ENCODE measurements at regions not wholly inside any gene's neighbourhood (a gene's known extent, or its start where the extent isn't known, plus 50 kb on each side); places are given as distances from the start of the nearest gene placed in this dataset.
A peak's percentile ranks its signal among the peaks of the same experiment; 100 is the strongest.

GRCh38 chr2:104340162-104340561 lies 513.8 kb upstream of the POU3F3 start:
- Mint-ChIP-seq H3K4me1 (ENCODE audit: low read depth) (no peaks in the 10 kb centered on the region), H3K27me3 (ENCODE audit: insufficient read depth) (no peaks in the 10 kb centered on the region), H3K9me3 (peaks cover 12% of the 10 kb centered on the region), H3K27ac (no peak overlapping the region), H3K36me3 (ENCODE audit: low read depth) (no peaks in the 10 kb centered on the region), H3K4me3 (no peak overlapping the region)
- no peak for DNase-seq (ENCODE audit: low spot score)
- intact Hi-C loops (cut with micrococcal nuclease), result no loop called here

DNA sequence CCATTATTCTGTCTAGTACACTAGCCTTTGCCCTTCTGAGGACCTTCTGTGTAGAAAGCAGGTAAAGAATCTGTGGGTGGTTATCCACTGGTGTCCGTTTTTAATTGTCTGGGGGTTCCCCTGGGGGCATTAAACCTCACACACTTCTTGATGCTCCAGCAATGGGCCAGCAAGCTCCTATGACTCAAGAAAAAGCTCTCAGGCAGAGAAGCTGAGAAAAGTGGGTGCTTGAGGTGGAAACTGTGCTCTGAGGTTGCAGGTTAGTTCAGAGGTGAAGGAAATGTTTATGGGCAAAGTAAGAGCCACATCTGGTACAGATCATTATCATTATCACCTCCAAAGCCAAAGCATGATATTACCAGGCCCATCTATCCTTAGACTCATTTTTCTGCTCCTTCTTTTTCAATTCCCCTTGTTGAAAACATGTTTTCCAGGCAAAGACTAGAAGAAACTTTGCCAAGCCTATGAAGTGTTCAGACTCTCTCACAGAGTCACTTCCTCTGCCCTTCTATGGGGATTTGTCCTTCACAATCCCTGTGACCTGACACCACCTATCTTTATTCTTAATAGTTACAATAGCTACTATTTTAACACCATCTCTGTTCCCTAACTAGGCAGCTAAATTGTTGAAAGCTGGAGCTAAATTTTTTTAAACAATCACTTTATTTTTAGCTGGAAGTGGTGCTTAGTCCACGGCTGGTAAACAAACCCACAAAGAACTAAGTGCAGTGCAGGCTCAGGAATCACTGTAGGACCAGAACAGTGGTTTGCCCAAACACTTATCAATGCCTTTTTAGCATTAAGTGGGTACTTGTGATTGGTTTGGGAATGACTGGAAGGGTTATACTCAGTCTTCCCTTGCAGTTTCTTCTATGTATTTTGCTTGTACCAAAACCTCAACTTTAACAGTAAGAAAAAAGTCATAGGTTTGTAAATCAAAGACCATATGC lies 512.8 kb upstream of the POU3F3 start:
- H3K27ac Mint-ChIP-seq, result no peak overlapping the region
- DNase-seq (ENCODE audit: low spot score), result no peak
- intact Hi-C loops (cut with micrococcal nuclease), result no loop called here
- peaks cover 9% of the 10 kb centered on the region for H3K9me3 Mint-ChIP-seq
- H3K36me3 Mint-ChIP-seq (ENCODE audit: low read depth), result no peaks in the 10 kb centered on the region
- H3K27me3 Mint-ChIP-seq (ENCODE audit: insufficient read depth), result no peaks in the 10 kb centered on the region
- no peak overlapping the region for H3K4me3 Mint-ChIP-seq
- no peaks in the 10 kb centered on the region for H3K4me1 Mint-ChIP-seq (ENCODE audit: low read depth)

DNA sequence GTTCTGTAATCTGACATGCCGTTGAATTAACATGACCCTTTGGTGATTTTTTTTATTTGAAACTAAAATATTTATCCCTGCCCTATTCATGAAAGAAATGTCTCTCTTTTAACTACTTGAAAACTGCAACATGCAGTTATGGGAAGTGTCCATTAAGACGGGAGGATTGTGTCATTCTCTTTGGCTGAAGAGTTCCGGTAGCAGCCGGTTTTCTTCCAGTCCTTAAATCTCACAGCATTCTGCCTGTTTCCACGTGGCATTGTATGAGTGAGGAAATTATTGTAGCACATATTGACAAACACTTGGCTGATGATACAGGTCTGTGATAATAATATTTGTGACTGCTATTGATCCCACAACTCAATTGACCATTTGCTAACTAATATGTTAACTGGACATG lies 509.6 kb upstream of the POU3F3 start:
- no peak overlapping the region for H3K27ac Mint-ChIP-seq
- no peaks in the 10 kb centered on the region for H3K27me3 Mint-ChIP-seq (ENCODE audit: insufficient read depth)
- intact Hi-C loops (cut with micrococcal nuclease), result no loop called here
- no peaks in the 10 kb centered on the region for H3K36me3 Mint-ChIP-seq (ENCODE audit: low read depth)
- no peak overlapping the region for H3K4me3 Mint-ChIP-seq
- no peak for DNase-seq (ENCODE audit: low spot score)
- H3K9me3 Mint-ChIP-seq, result no peaks in the 10 kb centered on the region
- no peaks in the 10 kb centered on the region for H3K4me1 Mint-ChIP-seq (ENCODE audit: low read depth)

- no peak for DNase-seq (ENCODE audit: low spot score)
- Mint-ChIP-seq H3K27me3 (ENCODE audit: insufficient read depth) (no peaks in the 10 kb centered on the region), H3K27ac (no peak overlapping the region), H3K4me1 (ENCODE audit: low read depth) (no peaks in the 10 kb centered on the region), H3K9me3 (no peaks in the 10 kb centered on the region), H3K36me3 (ENCODE audit: low read depth) (no peaks in the 10 kb centered on the region), H3K4me3 (no peak overlapping the region)
- intact Hi-C loops (cut with micrococcal nuclease), result no loop called here
Observed at GRCh38 chr2:104344985-104345384, 508.9 kb upstream of the POU3F3 start.

GRCh38 chr2:104358122-104358521 lies 495.8 kb upstream of the POU3F3 start:
- Mint-ChIP-seq H3K9me3 (no peaks in the 10 kb centered on the region), H3K4me1 (ENCODE audit: low read depth) (no peaks in the 10 kb centered on the region), H3K36me3 (ENCODE audit: low read depth) (no peaks in the 10 kb centered on the region), H3K27me3 (ENCODE audit: insufficient read depth) (peaks cover 2% of the 10 kb centered on the region), H3K4me3 (no peak overlapping the region), H3K27ac (no peak overlapping the region)
- DNase-seq (ENCODE audit: low spot score), result no peak
- intact Hi-C loops (cut with micrococcal nuclease), result no loop called here

- H3K4me3 Mint-ChIP-seq, result no peak overlapping the region
- no peaks in the 10 kb centered on the region for H3K9me3 Mint-ChIP-seq
- no peaks in the 10 kb centered on the region for H3K36me3 Mint-ChIP-seq (ENCODE audit: low read depth)
- H3K4me1 Mint-ChIP-seq (ENCODE audit: low read depth), result no peaks in the 10 kb centered on the region
- no peak overlapping the region for H3K27ac Mint-ChIP-seq
- intact Hi-C loops (cut with micrococcal nuclease), result no loop called here
- H3K27me3 Mint-ChIP-seq (ENCODE audit: insufficient read depth), result peaks cover 2% of the 10 kb centered on the region
- DNase-seq (ENCODE audit: low spot score), result no peak
Observed at GRCh38 chr2:104361414-104361813, 492.5 kb upstream of the POU3F3 start.

GRCh38 chr2:104368089-104368488 lies 485.8 kb upstream of the POU3F3 start:
- H3K9me3 Mint-ChIP-seq, result no peaks in the 10 kb centered on the region
- no peak overlapping the region for H3K27ac Mint-ChIP-seq
- H3K36me3 Mint-ChIP-seq (ENCODE audit: low read depth), result no peaks in the 10 kb centered on the region
- DNase-seq (ENCODE audit: low spot score), result no peak
- no peaks in the 10 kb centered on the region for H3K4me1 Mint-ChIP-seq (ENCODE audit: low read depth)
- H3K27me3 Mint-ChIP-seq (ENCODE audit: insufficient read depth), result peaks cover 2% of the 10 kb centered on the region
- intact Hi-C loops (cut with micrococcal nuclease), result no loop called here
- no peak overlapping the region for H3K4me3 Mint-ChIP-seq

DNA sequence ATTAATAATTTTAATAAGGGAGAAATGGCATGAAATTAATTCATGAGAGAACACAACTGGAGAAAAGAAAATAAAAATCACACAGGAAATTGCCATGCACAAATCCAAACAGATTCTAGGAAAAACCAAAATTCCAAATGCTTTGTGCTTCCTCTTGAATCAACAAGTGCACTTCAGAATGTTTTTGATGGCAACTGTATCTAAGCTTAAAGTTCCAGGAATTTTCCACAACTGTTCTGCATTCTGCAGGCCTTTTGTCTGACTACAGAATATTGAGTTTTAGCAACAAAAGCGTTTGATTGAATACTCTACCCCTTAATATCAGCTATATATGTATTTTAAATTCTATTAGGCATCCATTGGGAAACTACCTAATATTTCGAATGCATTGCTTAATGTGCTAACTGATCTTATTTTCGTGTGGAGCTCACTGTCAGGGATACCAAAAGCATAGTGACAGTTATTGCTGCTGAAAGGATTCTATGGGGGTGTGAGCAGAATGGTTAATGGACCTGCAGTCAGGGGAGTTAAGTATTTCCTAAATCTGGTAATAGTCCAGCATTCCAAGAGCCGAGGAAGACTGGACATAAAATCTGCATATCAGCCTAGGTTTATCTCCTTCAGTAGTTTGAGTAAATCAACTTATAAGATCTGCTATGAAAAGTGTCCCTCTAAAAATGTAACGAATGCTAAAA lies 482.7 kb upstream of the POU3F3 start:
- no peak for DNase-seq (ENCODE audit: low spot score)
- no peak overlapping the region for H3K27ac Mint-ChIP-seq
- no peaks in the 10 kb centered on the region for H3K9me3 Mint-ChIP-seq
- no peaks in the 10 kb centered on the region for H3K4me1 Mint-ChIP-seq (ENCODE audit: low read depth)
- no peak overlapping the region for H3K4me3 Mint-ChIP-seq
- intact Hi-C loops (cut with micrococcal nuclease), result no loop called here
- peaks cover 2% of the 10 kb centered on the region for H3K27me3 Mint-ChIP-seq (ENCODE audit: insufficient read depth)
- no peaks in the 10 kb centered on the region for H3K36me3 Mint-ChIP-seq (ENCODE audit: low read depth)

DNA sequence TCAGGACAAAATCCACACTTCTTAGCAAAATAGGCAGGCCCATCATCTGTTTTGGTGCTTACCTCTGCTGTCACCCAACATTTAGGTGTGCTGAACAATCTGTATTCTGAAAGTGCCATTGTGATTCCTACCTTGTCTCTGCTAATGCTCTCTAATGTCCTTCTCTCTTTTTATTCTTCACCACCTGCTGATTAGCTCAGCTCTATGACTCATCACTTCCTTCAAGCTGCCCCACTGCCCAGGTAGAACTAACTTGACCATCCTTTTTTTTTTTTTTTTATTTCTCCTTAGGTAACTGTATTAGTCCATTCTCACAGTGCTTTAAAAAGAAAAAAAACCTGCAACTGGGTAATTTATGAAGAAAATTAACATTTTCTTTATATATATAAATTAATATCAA lies 478.7 kb upstream of the POU3F3 start:
- intact Hi-C loops (cut with micrococcal nuclease), result no loop called here

DNA sequence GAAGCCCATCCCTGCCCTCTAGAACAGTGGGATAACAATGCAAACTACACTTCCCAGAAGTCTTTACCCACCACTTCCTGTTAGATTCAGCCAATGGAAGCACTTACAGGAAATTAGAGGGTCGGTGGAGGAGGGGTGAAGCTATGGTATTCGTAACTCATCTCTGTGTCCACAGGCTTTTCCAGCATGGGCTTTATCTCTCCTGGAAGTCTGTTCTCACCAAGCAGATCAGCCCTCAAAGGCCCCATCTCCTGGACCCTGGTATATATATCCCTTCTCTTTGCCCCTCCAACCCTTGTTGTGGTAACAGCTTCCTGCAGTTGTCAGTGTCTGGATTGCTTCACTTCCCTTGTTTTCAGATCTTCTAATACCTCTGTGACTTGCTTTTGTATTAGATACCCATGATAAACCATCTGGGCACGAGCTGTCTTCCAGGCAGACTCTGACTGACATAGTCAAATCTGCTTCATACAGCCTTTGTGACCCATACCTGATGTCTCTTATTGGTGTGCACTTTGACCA lies 475.0 kb upstream of the POU3F3 start:
- Mint-ChIP-seq H3K27ac (no peak overlapping the region), H3K4me1 (ENCODE audit: low read depth) (peaks cover 8% of the 10 kb centered on the region), H3K36me3 (ENCODE audit: low read depth) (no peaks in the 10 kb centered on the region), H3K4me3 (peak overlapping the region; percentile 53), H3K27me3 (ENCODE audit: insufficient read depth) (peaks cover 2% of the 10 kb centered on the region), H3K9me3 (no peaks in the 10 kb centered on the region)
- intact Hi-C loops (cut with micrococcal nuclease), result no loop called here
- DNase-seq (ENCODE audit: low spot score), result no peak

More for the DNA sequence above, 478.7 kb upstream of the POU3F3 start:
- H3K27me3 Mint-ChIP-seq (ENCODE audit: insufficient read depth), result no peaks in the 10 kb centered on the region
- DNase-seq (ENCODE audit: low spot score), result no peak
- peak overlapping the region; percentile 41 for H3K27ac Mint-ChIP-seq
- peaks cover 8% of the 10 kb centered on the region for H3K4me1 Mint-ChIP-seq (ENCODE audit: low read depth)
- no peaks in the 10 kb centered on the region for H3K36me3 Mint-ChIP-seq (ENCODE audit: low read depth)
- H3K9me3 Mint-ChIP-seq, result no peaks in the 10 kb centered on the region
- no peak overlapping the region for H3K4me3 Mint-ChIP-seq

DNA sequence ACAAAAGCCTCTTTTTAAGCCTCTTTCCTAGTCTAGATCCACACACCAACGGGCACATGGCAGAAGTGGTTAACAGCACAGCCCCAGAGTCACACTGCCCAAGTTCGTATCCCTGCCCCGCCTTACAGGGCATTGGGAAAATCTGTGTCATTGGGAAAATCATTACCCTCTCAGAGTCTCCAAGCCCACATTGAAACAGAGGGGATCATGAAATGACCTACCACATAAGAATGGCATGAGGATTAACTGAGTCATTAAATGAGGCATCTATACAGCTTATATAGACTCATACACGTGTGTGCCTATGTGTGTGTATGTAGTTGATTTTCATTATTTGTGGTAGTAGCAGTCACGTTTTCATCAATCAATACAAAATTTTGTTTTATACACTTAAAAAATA lies 469.0 kb upstream of the POU3F3 start:
- Mint-ChIP-seq H3K9me3 (no peaks in the 10 kb centered on the region), H3K27me3 (ENCODE audit: insufficient read depth) (peaks cover 2% of the 10 kb centered on the region), H3K36me3 (ENCODE audit: low read depth) (no peaks in the 10 kb centered on the region), H3K4me1 (ENCODE audit: low read depth) (no peaks in the 10 kb centered on the region), H3K4me3 (no peak overlapping the region), H3K27ac (no peak overlapping the region)
- intact Hi-C loops (cut with micrococcal nuclease), result no loop called here
- no peak for DNase-seq (ENCODE audit: low spot score)

DNA sequence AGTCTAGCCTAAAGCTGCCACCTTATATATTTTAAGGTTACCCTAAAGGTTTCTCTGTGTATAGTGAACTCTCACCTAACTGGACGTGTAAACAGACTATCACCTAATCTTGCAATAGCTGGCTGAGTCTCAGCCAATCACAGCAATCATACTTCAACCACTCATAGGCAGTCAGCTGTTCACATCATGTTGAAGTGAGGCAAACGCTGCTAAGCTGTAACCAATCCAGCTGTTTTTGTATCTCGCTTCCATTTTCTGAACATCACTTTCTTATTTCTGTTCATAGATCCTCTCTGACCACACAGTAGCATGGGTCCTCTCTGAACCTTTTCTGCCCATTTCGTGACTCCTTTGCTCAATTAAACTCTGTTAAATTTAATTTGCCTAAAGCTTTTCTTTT lies 468.2 kb upstream of the POU3F3 start:
- no peak for DNase-seq (ENCODE audit: low spot score)
- H3K36me3 Mint-ChIP-seq (ENCODE audit: low read depth), result no peaks in the 10 kb centered on the region
- no peak overlapping the region for H3K4me3 Mint-ChIP-seq
- no peaks in the 10 kb centered on the region for H3K4me1 Mint-ChIP-seq (ENCODE audit: low read depth)
- H3K27me3 Mint-ChIP-seq (ENCODE audit: insufficient read depth), result peaks cover 2% of the 10 kb centered on the region
- H3K9me3 Mint-ChIP-seq, result no peaks in the 10 kb centered on the region
- intact Hi-C loops (cut with micrococcal nuclease), result no loop called here
- H3K27ac Mint-ChIP-seq, result no peak overlapping the region

DNA sequence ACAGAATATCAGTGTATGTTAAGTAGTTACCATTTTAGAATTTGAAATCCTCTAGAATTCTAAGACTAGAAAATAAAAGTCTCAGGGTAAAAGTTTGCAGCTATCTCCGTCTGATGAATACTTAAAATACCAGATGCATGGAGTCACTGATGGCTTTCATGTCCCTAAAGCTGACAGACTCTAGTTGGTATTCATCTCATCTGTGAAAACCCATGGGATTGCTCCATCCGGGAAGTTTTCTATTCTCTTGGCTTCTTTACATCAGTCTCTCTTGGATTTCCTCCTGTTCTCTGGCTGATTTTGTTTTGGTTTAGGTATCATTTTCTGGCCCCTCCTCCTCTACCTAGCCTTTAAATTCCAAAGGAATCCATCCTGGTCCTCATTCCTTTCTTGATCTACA lies 465.6 kb upstream of the POU3F3 start:
- Mint-ChIP-seq H3K9me3 (no peaks in the 10 kb centered on the region), H3K4me1 (ENCODE audit: low read depth) (no peaks in the 10 kb centered on the region), H3K27me3 (ENCODE audit: insufficient read depth) (no peaks in the 10 kb centered on the region), H3K36me3 (ENCODE audit: low read depth) (no peaks in the 10 kb centered on the region), H3K4me3 (no peak overlapping the region), H3K27ac (no peak overlapping the region)
- no peak for DNase-seq (ENCODE audit: low spot score)
- intact Hi-C loops (cut with micrococcal nuclease), result no loop called here

All from activated T-helper 1 cell treated with anti-CD3 and anti-CD28 coated beads, Interleukin-12 subunit alpha, Interleukin-12 subunit beta, Interleukin-2, Interleukin-4 antibody, amounts not matched to agents 30 ng/mL and 10 ng/mL and 1 ng/mL, durations not matched to agents 14 hours and 24 hours and 36 hours (primary cell).